ENCODE measurements at regions not wholly inside any gene's neighbourhood (a gene's known extent, or its start where the extent isn't known, plus 50 kb on each side); places are given as distances from the start of the nearest gene placed in this dataset.

DNA sequence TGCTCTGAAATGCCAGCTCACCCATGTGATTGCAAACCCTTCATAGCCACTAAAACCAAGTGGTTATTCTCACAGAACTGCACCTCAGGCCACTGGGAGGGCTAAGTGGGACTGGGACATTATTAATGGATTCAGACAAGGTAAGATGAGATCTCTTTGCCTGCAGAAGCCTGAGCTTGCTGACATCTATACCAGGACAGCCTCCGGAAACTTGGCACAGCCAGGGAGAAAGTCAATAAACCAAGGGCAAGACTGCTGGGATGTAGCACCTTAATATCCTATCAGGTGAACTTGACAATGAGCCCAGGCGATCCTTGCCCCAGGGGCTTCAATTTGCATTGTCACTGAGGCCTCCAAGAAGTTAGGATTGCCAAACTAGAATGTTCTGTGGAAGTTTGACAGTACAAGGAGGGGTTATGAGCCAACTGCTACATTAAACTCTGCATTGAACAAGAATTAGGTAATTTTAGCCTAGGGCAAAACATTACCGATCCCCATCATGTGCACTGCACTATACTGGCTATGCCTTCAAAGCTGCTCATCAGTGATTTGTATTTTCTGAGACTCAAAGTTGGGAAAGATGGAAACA lies 60.1 kb upstream of the RALGAPA2 start:
- H3K36me3 ChIP-seq = no peaks in the 10 kb centered on the region
- no peak overlapping the region for H3K27ac ChIP-seq (replicated peaks)
- H3K4me1 ChIP-seq = no peaks in the 10 kb centered on the region
- H3K4me3 ChIP-seq = no peak overlapping the region
- intact Hi-C loops (cut with micrococcal nuclease) = no loop called here
- TF ChIP-seq, protein P1, sequence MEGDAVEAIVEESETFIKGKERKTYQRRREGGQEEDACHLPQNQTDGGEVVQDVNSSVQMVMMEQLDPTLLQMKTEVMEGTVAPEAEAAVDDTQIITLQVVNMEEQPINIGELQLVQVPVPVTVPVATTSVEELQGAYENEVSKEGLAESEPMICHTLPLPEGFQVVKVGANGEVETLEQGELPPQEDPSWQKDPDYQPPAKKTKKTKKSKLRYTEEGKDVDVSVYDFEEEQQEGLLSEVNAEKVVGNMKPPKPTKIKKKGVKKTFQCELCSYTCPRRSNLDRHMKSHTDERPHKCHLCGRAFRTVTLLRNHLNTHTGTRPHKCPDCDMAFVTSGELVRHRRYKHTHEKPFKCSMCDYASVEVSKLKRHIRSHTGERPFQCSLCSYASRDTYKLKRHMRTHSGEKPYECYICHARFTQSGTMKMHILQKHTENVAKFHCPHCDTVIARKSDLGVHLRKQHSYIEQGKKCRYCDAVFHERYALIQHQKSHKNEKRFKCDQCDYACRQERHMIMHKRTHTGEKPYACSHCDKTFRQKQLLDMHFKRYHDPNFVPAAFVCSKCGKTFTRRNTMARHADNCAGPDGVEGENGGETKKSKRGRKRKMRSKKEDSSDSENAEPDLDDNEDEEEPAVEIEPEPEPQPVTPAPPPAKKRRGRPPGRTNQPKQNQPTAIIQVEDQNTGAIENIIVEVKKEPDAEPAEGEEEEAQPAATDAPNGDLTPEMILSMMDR (IDR thresholded peaks at IDR 0.05; ENCODE audit: borderline replicate concordance) = no peak
- H3K9me3 ChIP-seq (replicated peaks) = peaks cover 6% of the 10 kb centered on the region
- no peak for DNase-seq
- no peaks in the 10 kb centered on the region for H3K27me3 ChIP-seq (ENCODE audit: low read depth)

DNA sequence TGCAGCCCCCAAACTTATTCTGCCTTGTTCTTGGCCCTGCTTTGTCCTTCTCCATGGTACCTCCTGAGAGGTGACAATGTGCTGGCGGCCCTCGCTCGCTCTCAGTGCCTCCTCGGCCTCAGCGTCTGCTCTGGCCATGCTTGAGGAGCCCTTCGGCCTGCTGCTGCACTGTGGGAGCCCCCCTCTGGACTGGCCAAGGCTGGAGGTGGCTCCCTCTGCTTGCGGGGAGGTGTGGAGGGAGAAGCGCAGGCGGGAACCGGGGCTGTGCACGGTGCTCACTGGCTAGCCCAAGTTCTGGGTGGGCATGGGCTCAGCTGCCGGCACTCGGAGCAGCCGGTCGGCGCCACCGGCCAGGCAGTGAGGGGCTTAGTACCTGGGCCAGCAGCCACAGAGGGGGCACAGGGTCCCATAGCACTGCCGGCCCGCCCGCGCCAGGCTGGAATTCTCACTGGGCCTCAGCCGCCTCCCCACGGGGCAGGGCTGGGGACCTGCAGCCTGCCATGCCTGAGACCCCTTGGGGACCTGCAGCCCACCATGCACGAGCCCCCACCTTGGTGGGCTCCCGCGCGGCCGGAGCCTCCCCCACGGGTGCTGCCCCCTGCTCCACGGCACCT lies 55.9 kb upstream of the RALGAPA2 start:
- intact Hi-C loops (cut with micrococcal nuclease) = no loop called here
- Histone ChIP-seq H3K9me3 (replicated peaks) (no peaks in the 10 kb centered on the region), H3K27me3 (ENCODE audit: low read depth) (no peaks in the 10 kb centered on the region), H3K4me3 (no peak overlapping the region), H3K4me1 (peaks cover 8% of the 10 kb centered on the region), H3K27ac (replicated peaks) (no peak overlapping the region), H3K36me3 (no peaks in the 10 kb centered on the region)
- no peak for DNase-seq
- TF ChIP-seq, protein P1 (IDR thresholded peaks at IDR 0.05; ENCODE audit: borderline replicate concordance) = no peak

DNA sequence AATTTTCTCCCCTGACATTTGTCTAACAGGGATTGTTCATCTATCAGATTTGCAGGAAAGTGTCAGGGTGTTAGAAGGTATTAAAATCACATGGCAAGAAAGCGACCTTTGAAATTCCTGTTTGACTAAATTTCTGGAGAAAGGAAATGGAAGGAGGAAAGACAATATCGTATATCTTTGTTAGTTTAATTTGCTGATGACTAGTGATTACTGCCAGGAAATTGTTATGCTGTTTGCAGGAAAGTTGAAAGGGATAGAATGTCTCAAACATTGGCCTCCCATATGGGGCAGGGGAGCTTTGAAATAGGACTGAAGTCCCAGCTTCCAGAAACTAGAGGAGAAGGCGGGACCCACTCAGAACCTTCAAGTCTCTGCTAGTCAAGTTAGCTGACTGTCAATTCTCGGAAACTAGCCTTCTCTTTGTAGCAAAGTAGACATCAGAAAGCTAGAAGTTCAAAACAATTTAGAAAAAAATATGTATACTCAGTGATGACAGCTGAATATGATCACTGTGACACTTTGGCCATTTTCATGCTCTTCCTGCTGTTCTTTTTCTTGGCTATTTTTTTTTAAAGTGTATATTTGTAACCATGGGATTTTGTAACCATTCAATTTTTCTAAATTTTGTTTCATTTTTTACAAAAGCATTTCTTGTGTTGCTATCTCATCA lies 53.4 kb upstream of the RALGAPA2 start:
- TF ChIP-seq, protein P1 (IDR thresholded peaks at IDR 0.05; ENCODE audit: borderline replicate concordance) = no peak
- no peak for DNase-seq
- H3K27me3 ChIP-seq (ENCODE audit: low read depth) = no peaks in the 10 kb centered on the region
- H3K9me3 ChIP-seq (replicated peaks) = no peaks in the 10 kb centered on the region
- H3K27ac ChIP-seq (replicated peaks) = no peak overlapping the region
- H3K4me3 ChIP-seq = no peak overlapping the region
- H3K36me3 ChIP-seq = no peaks in the 10 kb centered on the region
- intact Hi-C loops (cut with micrococcal nuclease) = no loop called here
- peaks cover 17% of the 10 kb centered on the region for H3K4me1 ChIP-seq

DNA sequence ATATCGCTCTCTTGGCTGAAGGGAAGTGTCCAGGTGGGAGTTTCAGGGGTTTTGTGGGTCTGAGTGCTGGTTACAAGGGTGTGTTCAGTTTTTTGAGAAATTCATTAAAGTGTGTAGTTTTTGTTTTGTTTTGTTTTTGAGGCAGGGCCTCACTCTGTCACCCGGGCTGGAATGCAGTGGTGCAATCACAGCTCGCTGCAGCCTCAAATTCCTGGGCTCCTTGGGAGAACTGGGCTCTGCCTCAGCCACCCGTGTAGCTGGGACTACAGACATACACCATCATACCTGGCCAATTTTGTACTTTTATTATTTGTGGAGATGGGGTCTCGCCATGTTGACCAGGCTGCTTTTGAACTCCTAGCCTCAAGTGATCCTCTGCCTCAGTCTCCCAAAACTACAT lies 51.2 kb upstream of the RALGAPA2 start:
- no peak overlapping the region for H3K4me3 ChIP-seq
- H3K4me1 ChIP-seq = peaks cover 25% of the 10 kb centered on the region
- intact Hi-C loops (cut with micrococcal nuclease) = no loop called here
- H3K9me3 ChIP-seq (replicated peaks) = no peaks in the 10 kb centered on the region
- H3K27me3 ChIP-seq (ENCODE audit: low read depth) = no peaks in the 10 kb centered on the region
- H3K36me3 ChIP-seq = no peaks in the 10 kb centered on the region
- no peak overlapping the region for H3K27ac ChIP-seq (replicated peaks)
- TF ChIP-seq, protein P1 (IDR thresholded peaks at IDR 0.05; ENCODE audit: borderline replicate concordance) = no peak
- DNase-seq = no peak
